Esophagus (tissue), 2 donors: ENCODE measurements at regions not wholly inside any gene's neighbourhood (a gene's known extent, or its start where the extent isn't known, plus 50 kb on each side); places are given as distances from the start of the nearest gene placed in this dataset.
A peak's percentile ranks its signal among the peaks of the same experiment; 100 is the strongest.

Experiments
- H3K27ac ChIP-seq, 2 donors: one replicate each; pipeline ENCODE4 v1.5.1; 2013; ENCODE audit warnings: low read depth in 2 of 2, mild to moderate bottlenecking in 2 of 2, inconsistent platforms in 1 of 2, low read length in 1 of 2, moderate library complexity in 1 of 2
- H3K27me3 ChIP-seq, 2 donors: one replicate each; pipeline ENCODE4 v1.6.1; 2013; ENCODE audit warnings: low read length in 2 of 2, control low read depth in 1 of 2, mild to moderate bottlenecking in 1 of 2; ENCODE audit not compliant: insufficient read depth in 2 of 2, control insufficient read depth in 1 of 2
- H3K36me3 ChIP-seq, 2 donors: one replicate each; pipeline ENCODE4 v1.6.1; 2013; ENCODE audit warnings: low read length in 1 of 2; ENCODE audit not compliant: control insufficient read depth in 2 of 2, insufficient read depth in 2 of 2
- H3K4me1 ChIP-seq, 2 donors: one replicate each; pipeline ENCODE4 v1.6.1; 2013; ENCODE audit warnings: low read length in 1 of 2; ENCODE audit not compliant: control insufficient read depth in 2 of 2, insufficient read depth in 2 of 2
- H3K4me3 ChIP-seq, 2 donors: one replicate each; pipeline ENCODE4 v1.5.1; 2013; ENCODE audit warnings: low read length in 2 of 2, mild to moderate bottlenecking in 2 of 2, low read depth in 1 of 2, moderate library complexity in 1 of 2
- H3K9me3 ChIP-seq, 2 donors: one replicate each; pipeline ENCODE4 v1.6.1; 2013; ENCODE audit warnings: mild to moderate bottlenecking in 2 of 2, low read depth in 1 of 2, low read length in 1 of 2, moderate library complexity in 1 of 2; ENCODE audit not compliant: control insufficient read depth in 2 of 2, insufficient read depth in 1 of 2
- WGBS, 2 donors: extraction: QIAGEN DNeasy Blood & Tissue Kit; methylation state at CpG; one replicate each; pipeline ENCODE4 v1.1.7; 2013; 5-methylcytosine and 5-hydroxymethylcytosine counted together
- donor health status: healthy with polysubstance abuse.
- donor health status: Bipolar disorder and iron deficiency.

GRCh38 chr20:4603724-4604123 lies 82.5 kb upstream of the PRNP start:
- Histone ChIP-seq H3K36me3 (no peaks in the 10 kb centered on the region), H3K27ac (no peak overlapping the region), H3K4me1 (peaks cover 0 to 4% of the 10 kb centered on the region in 2 donors), H3K9me3 (no peaks in the 10 kb centered on the region), H3K4me3 (no peak overlapping the region), H3K27me3 (no peaks in the 10 kb centered on the region)
- 69 to 72% methylated on average over 11 of the region's 11 CpGs for WGBS, 2 donors

DNA sequence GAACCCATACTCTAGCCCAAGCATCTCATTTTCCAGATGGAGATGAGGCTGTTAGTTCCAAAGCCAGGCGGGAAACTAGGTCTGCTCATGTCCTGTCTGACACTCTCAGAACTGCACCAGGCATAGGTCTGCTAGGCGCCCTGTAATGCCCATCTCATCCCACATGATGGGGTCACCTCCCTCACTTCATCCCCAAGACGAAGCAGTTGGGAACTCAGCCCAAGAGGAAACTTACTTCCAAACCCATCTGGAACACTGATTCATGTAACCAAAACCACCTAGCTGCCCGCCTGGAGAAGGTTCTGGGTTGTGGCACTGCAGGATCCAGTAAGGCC lies 84.0 kb upstream of the PRNP start:
- H3K27ac ChIP-seq = no peak overlapping the region
- no peaks in the 10 kb centered on the region for H3K27me3 ChIP-seq
- no peak overlapping the region for H3K4me3 ChIP-seq
- no peaks in the 10 kb centered on the region for H3K9me3 ChIP-seq
- H3K36me3 ChIP-seq = no peaks in the 10 kb centered on the region
- 71 to 74% methylated on average over 4 of the region's 4 CpGs for WGBS, 2 donors
- peaks cover 0 to 4% of the 10 kb centered on the region in 2 donors for H3K4me1 ChIP-seq

DNA sequence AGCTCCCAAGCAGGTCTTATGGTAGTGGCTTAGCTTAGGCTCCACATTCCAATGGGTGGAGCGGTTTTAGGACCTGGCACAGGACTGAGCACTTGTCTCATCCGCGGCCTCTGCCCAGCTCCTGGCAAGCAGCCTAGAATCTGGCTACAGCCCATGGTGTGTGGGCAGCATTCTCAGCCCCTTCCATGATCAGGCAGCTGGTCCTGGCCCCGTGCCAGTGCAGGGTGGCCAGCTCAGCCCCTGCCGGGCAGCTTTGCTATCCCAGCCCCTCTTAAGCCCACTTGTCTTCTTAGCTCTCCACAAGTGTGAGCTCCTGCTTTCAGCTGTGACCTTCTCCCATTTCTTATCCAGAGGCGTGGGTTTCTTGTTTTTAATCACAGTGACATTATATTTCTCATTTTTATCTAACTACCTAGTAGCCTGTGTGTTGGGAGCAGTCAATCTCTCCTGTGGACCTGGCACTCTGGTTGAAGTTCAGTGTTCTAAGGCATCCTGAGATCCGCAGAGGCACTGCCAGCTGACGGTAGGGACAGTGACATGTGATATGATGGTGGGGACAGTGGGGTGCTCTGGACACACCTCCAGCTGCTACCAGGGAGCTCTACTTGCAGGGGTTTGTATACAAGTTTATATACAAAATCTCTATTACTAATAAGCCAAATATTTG lies 84.5 kb upstream of the PRNP start:
- WGBS, 2 donors = 38 to 41% methylated on average over 8 of the region's 8 CpGs
- Histone ChIP-seq H3K4me3 (no peak overlapping the region), H3K9me3 (no peaks in the 10 kb centered on the region), H3K27me3 (no peaks in the 10 kb centered on the region), H3K36me3 (no peaks in the 10 kb centered on the region), H3K4me1 (peaks cover 0 to 4% of the 10 kb centered on the region in 2 donors), H3K27ac (no peak overlapping the region)

DNA sequence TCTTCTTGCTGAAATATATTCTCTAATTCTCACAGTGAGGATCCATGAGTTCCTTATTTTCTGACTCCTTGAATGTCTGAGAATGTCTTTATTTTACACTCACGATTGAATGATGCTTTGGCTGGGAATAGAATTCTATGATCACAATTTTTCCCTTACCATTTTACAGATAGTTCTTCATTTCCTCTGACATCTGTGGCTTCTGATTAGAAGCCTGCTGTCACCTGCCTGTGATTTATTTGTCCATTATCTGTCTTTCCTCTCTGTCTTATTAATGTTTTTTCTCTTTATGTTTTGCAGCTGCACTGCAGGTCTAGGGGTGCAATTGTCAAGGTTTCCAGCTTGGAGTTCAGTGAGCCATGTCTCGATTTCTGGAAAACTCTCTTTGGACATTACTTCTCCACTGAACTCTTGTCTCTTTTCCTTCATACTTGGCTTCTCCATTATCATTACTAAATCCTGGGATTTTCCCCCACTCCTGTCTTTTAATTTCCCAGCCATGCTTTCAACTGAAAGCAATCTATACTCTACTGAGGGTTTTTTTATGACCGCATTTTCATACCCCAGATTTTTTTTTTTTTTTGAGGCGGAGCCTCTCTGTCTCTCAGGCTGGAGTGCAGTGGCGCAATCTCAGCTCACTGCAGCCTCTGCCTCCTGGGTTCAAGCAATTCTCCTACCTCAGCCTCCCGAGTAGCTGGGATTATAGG lies 85.8 kb upstream of the PRNP start:
- Histone ChIP-seq H3K4me3 (no peak overlapping the region), H3K27ac (no peak overlapping the region), H3K36me3 (no peaks in the 10 kb centered on the region), H3K4me1 (peaks cover 0 to 4% of the 10 kb centered on the region in 2 donors), H3K27me3 (no peaks in the 10 kb centered on the region), H3K9me3 (no peaks in the 10 kb centered on the region)
- WGBS, 2 donors = 76 to 77% methylated on average over 6 of the region's 6 CpGs

DNA sequence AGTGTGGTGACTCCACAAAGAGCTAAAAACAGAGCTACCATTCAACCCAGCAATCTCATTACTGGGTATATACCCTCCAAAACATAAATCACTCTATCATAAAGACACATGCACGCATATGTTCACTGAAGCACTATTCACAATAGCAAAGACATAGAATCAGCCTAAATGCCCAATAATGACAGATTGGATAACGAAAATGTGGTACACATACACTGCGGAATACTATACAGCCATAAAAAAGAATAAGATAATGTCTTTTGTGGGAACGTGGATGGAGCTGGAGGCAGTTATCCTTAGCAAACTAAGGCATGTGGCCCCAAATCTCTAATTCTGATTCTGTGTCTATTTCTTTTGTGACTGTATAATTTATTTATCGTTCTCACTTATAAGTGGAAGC lies 89.0 kb upstream of the PRNP start:
- Histone ChIP-seq H3K9me3 (no peaks in the 10 kb centered on the region), H3K4me1 (peaks cover 0 to 7% of the 10 kb centered on the region in 2 donors), H3K27me3 (no peaks in the 10 kb centered on the region), H3K27ac (no peak overlapping the region), H3K36me3 (no peaks in the 10 kb centered on the region), H3K4me3 (no peak overlapping the region)
- WGBS, 2 donors = 91 to 92% methylated on average over 5 of the region's 5 CpGs

- Histone ChIP-seq H3K9me3 (no peaks in the 10 kb centered on the region), H3K27me3 (peaks cover 0 to 4% of the 10 kb centered on the region in 2 donors), H3K36me3 (no peaks in the 10 kb centered on the region), H3K4me3 (no peak overlapping the region), H3K4me1 (peaks cover 0 to 4% of the 10 kb centered on the region in 2 donors), H3K27ac (no peak overlapping the region)
- WGBS, 2 donors = 53 to 63% methylated on average over 9 of the region's 9 CpGs
These were observed 93.1 kb upstream of the PRNP start for GRCh38 chr20:4593149-4593525.

GRCh38 chr20:4592316-4593148 lies 93.7 kb upstream of the PRNP start:
- peak overlapping the region in 1 of 2 donors; percentile 7 for H3K4me3 ChIP-seq

GRCh38 chr20:4591975-4592315 lies 94.3 kb upstream of the PRNP start:
- Histone ChIP-seq H3K4me1 (peaks cover 0 to 4% of the 10 kb centered on the region in 2 donors), H3K9me3 (no peaks in the 10 kb centered on the region), H3K4me3 (no peak overlapping the region), H3K36me3 (no peaks in the 10 kb centered on the region), H3K27me3 (peaks cover 0 to 4% of the 10 kb centered on the region in 2 donors), H3K27ac (no peak overlapping the region)
- 43% methylated on average over 10 of the region's 10 CpGs for WGBS, 2 donors

More at GRCh38 chr20:4592316-4593148, 93.7 kb upstream of the PRNP start:
- Histone ChIP-seq H3K4me1 (peaks cover 0 to 4% of the 10 kb centered on the region in 2 donors), H3K27me3 (peaks cover 0 to 4% of the 10 kb centered on the region in 2 donors), H3K36me3 (no peaks in the 10 kb centered on the region), H3K27ac (no peak overlapping the region), H3K9me3 (no peaks in the 10 kb centered on the region)
- WGBS, 2 donors = 8 to 9% methylated on average over 43 to 46 of the region's 46 CpGs

DNA sequence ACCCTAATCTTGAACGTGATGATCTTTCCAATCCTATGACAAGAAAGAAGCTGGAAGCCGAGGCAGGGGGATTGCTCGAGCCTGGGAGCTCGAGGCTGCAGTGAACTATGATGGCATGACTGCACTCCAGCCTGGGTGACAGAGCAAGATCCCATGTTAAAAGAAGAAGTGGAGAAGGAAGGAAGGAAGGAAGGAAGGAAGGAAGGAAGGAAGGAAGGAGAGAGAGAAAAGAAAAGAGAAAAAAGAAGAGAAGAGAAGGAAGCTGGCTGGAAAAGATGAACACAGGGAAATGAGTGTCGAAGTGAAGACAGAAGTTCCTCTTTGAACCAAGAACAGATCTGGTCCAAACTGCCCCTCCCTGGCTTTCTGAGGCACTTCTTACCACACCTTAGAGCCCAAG lies 100.5 kb upstream of the PRNP start:
- 69 to 71% methylated on average over 5 of the region's 5 CpGs for WGBS, 2 donors
- H3K4me1 ChIP-seq = no peaks in the 10 kb centered on the region
- no peaks in the 10 kb centered on the region for H3K36me3 ChIP-seq
- no peaks in the 10 kb centered on the region for H3K9me3 ChIP-seq
- no peak overlapping the region for H3K4me3 ChIP-seq
- H3K27ac ChIP-seq = no peak overlapping the region
- H3K27me3 ChIP-seq = peaks cover 0 to 4% of the 10 kb centered on the region in 2 donors
